Subcutaneous abdominal adipose tissue (tissue), 5 donors: ENCODE measurements at regions not wholly inside any gene's neighbourhood (a gene's known extent, or its start where the extent isn't known, plus 50 kb on each side); places are given as distances from the start of the nearest gene placed in this dataset.
"Not testable (repeated sequence)": the region's sequence is repeated elsewhere in the genome, so short reads cannot be mapped to it uniquely, and the experiment has no call there.

Experiments used
- H3K27ac ChIP-seq: one replicate; pipeline ENCODE4 v1.7.0; 2013; ENCODE audit warnings: low read depth, mild to moderate bottlenecking, inconsistent platforms, low read length, moderate library complexity
- H3K27me3 ChIP-seq, 5 donors: one replicate each; pipeline ENCODE4 v1.7.0; 2013; ENCODE audit warnings: low read length in 5 of 5, inconsistent platforms in 1 of 5; ENCODE audit not compliant: control insufficient read depth in 5 of 5, insufficient read depth in 4 of 5
- H3K36me3 ChIP-seq, 5 donors: one replicate each; pipeline ENCODE4 v1.7.0; 2013; ENCODE audit warnings: low read length in 5 of 5; ENCODE audit not compliant: control insufficient read depth in 5 of 5, insufficient read depth in 5 of 5
- H3K4me1 ChIP-seq, 5 donors: one replicate each; pipeline ENCODE4 v1.7.0; 2013; ENCODE audit warnings: low read length in 5 of 5, mild to moderate bottlenecking in 3 of 5, moderate library complexity in 1 of 5; ENCODE audit not compliant: control insufficient read depth in 5 of 5, insufficient read depth in 5 of 5
- H3K4me3 ChIP-seq, 5 donors: one replicate each; pipeline ENCODE4 v1.7.0; 2013; ENCODE audit warnings: low read length in 5 of 5, low read depth in 1 of 5
- H3K9ac ChIP-seq, 5 donors: one replicate each; pipeline ENCODE4 v1.7.0; 2013; ENCODE audit warnings: low read length in 5 of 5, mild to moderate bottlenecking in 4 of 5, moderate library complexity in 3 of 5
- H3K9me3 ChIP-seq, 5 donors: one replicate each; pipeline ENCODE4 v1.7.0; 2013; ENCODE audit warnings: low read length in 5 of 5; ENCODE audit not compliant: control insufficient read depth in 5 of 5
- donor health status: healthy.
- donor health status: healthy.
- donor health status: healthy.
- donor health status: healthy.
- donor health status: healthy.

DNA sequence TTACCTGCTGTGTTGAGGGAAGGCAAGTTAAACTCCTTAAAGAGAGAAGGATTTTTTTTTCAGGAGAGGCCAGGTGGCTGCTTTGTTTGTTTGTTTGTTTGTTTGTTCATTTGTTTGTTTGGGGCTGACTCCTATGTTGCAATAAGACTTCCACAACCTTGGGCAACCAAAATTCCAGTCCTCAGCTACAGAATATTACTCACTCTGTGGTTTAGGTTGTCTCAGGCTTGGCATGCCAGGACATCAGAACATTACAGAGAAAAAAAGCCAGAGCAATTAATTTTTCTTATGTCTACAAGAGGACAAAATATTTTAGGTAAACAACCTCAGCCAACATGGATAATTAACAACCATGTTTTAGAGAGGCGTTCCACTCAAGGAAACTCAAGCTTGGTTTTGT, 156.7 kb upstream of the ATP11B start:
- no peaks in the 10 kb centered on the region for H3K4me1 ChIP-seq
- H3K36me3 ChIP-seq, result no peaks in the 10 kb centered on the region
- H3K27ac ChIP-seq, result no peak overlapping the region
- H3K4me3 ChIP-seq, result no peak overlapping the region
- H3K27me3 ChIP-seq, result peaks cover 0 to 4% (median 3%) of the 10 kb centered on the region in 5 donors
- H3K9ac ChIP-seq, result no peak overlapping the region
- peaks cover 0 to 3% (median 0%) of the 10 kb centered on the region in 5 donors for H3K9me3 ChIP-seq

DNA sequence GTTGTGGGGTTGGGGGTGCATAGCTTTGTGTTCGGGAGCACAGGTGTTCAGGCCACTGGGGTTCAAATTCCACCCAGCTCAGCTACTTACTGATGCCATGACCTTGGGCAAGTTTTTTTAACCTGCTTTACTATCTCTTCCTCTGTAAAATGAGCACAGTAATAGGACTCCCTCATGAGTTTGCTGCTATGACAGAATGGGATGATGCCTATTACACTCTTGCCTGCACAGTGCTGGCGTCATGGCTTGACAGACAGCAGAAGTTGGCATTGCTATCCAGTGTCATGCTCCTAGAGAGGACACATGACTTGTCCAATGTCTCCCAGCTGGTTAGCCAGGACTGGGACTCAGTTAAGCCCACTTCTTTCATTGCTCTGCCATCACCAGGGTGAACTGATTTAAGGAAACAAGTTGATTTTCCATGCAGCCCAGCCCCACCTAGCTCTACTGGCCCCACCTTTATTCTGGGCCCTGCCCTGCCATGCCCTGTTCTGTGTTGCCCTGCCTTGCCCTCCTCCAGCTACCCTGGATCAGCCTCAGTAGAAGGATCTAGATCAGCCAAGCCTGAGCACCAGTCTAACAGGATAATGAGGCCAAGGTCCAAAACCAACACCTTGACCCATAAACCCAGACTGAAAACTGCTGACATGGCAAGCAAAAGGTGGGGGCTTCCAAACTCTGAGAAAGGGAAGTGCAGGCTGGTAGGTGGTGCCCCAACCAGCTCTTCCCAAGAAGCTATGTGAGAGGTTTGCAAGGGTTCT, 155.8 kb upstream of the ATP11B start:
- H3K36me3 ChIP-seq, result no peaks in the 10 kb centered on the region

DNA sequence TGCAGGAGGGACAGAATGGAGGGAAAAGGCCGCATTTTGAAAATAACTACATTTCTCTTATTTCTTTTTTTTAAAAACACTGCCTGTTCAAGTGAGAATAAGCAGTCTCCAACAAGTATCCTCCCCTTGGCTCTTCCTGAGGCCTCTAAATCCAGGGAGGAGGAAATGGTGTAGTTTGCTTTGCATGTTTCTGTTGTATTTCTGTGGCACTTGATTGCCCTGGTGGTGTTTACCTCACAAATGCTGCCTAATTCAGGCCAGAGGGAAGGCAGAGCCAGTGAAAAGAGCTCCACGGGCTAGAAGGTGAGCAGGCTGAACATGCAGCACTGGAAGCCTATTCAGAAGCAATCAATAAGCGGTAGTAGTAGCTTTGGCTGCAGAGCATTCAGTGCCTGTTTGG, 149.3 kb upstream of the ATP11B start:
- H3K4me1 ChIP-seq, result no peaks in the 10 kb centered on the region
- H3K27me3 ChIP-seq, result no peaks in the 10 kb centered on the region
- no peak overlapping the region for H3K9ac ChIP-seq
- no peaks in the 10 kb centered on the region for H3K36me3 ChIP-seq
- no peak overlapping the region for H3K4me3 ChIP-seq
- H3K27ac ChIP-seq, result no peak overlapping the region
- H3K9me3 ChIP-seq, result peaks cover 0 to 3% (median 0%) of the 10 kb centered on the region in 5 donors

More for the DNA sequence above, 155.8 kb upstream of the ATP11B start:
- H3K4me3 ChIP-seq, result no peak overlapping the region
- no peaks in the 10 kb centered on the region for H3K4me1 ChIP-seq
- H3K9ac ChIP-seq, result no peak overlapping the region
- peaks cover 0 to 4% (median 3%) of the 10 kb centered on the region in 5 donors for H3K27me3 ChIP-seq
- H3K9me3 ChIP-seq, result peaks cover 0 to 3% (median 0%) of the 10 kb centered on the region in 5 donors
- no peak overlapping the region for H3K27ac ChIP-seq

DNA sequence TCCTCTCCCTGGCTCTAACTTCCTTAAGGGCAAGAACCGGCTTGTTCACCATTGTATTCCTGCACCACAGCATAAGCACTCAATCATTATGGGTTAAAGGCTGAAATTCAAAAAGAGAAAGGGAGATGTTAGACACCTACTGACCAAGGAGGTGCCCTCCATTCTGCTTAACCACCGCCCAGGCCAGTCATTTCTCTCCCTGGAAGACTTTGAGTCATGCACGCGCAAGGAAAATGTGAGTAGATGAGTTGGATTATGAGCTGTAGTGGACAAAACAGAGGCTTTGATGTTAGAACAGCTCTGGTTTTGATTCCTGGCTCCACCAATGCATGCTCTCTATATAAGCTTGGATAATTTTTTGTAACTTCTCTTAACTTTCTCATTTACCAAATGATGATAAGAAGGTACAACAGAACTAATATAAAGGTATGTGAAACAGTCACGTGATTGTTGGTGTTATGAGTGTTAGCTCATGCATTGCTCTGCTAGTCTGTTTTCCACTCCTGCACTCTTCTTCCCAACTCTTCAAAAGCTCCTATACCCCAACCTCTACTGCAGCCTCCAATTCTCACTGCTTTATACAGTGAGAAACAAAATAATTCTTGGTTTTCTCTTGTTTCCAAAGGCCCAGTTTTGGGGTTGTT, 148.4 kb upstream of the ATP11B start:
- Histone ChIP-seq H3K9me3 (peaks cover 0 to 3% (median 0%) of the 10 kb centered on the region in 5 donors), H3K27me3 (no peaks in the 10 kb centered on the region), H3K27ac (no peak overlapping the region), H3K36me3 (no peaks in the 10 kb centered on the region), H3K4me1 (no peaks in the 10 kb centered on the region), H3K4me3 (no peak overlapping the region), H3K9ac (no peak overlapping the region)

- Histone ChIP-seq H3K4me3 (no peak overlapping the region), H3K27me3 (no peaks in the 10 kb centered on the region), H3K27ac (no peak overlapping the region), H3K36me3 (no peaks in the 10 kb centered on the region), H3K9me3 (peaks cover 0 to 3% (median 0%) of the 10 kb centered on the region in 5 donors), H3K4me1 (no peaks in the 10 kb centered on the region), H3K9ac (no peak overlapping the region)
Observed at GRCh38 chr3:182650568-182651128, 142.7 kb upstream of the ATP11B start.

DNA sequence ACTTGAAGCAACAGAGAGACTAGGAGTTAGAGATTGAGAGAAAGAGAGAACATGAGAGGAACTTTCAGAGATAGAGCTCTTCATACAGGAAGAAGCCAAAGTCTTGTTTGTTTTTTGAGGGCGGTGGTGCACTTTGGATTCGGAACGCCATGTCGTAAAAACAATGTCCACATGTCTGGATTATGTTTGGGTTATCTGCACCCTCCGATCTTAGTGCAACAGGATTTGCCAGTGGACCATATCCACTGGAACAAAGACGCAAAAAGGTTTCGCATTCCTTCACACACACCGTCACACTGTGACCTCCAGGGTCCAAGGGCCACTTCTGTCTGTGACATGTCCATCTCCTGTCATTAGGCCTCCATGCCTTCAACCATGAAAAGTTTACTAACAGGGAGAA, 141.8 kb upstream of the ATP11B start:
- Histone ChIP-seq H3K27ac (no peak overlapping the region), H3K36me3 (no peaks in the 10 kb centered on the region), H3K27me3 (no peaks in the 10 kb centered on the region), H3K4me3 (no peak overlapping the region), H3K9me3 (peaks cover 0 to 3% (median 0%) of the 10 kb centered on the region in 5 donors), H3K4me1 (no peaks in the 10 kb centered on the region), H3K9ac (no peak overlapping the region)

GRCh38 chr3:182653065-182653464, 140.2 kb upstream of the ATP11B start:
- H3K4me3 ChIP-seq, H3K9me3 ChIP-seq, H3K36me3 ChIP-seq, H3K27me3 ChIP-seq, H3K4me1 ChIP-seq, H3K9ac ChIP-seq, H3K27ac ChIP-seq: not testable (repeated sequence)

- Histone ChIP-seq H3K4me3 (no peak overlapping the region), H3K27ac (no peak overlapping the region), H3K9ac (no peak overlapping the region), H3K4me1 (no peaks in the 10 kb centered on the region), H3K27me3 (peaks cover 0 to 2% (median 0%) of the 10 kb centered on the region in 5 donors), H3K9me3 (no peaks in the 10 kb centered on the region), H3K36me3 (no peaks in the 10 kb centered on the region)
Observed at GRCh38 chr3:182668541-182668940, 124.8 kb upstream of the ATP11B start.

DNA sequence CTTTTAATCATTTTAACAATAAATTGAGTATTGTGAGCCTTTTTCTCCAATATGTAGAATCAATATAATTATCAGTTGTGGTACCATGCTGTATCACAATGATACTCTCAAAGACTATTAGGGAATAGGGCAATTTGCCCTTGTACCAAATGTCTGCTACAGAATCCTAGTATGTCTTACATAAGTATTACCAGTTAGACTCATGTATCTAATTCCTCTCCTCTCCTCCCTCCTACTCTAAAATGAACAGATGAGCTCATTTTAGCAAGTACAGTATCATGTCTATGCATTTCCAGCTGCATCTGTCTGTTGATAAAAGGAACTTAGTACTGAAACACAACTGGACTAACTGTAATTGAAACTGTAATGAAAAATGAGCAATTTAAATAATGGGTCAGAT, 124.3 kb upstream of the ATP11B start:
- Histone ChIP-seq H3K27ac (no peak overlapping the region), H3K9me3 (no peaks in the 10 kb centered on the region), H3K27me3 (peaks cover 0 to 2% (median 0%) of the 10 kb centered on the region in 5 donors), H3K4me3 (no peak overlapping the region), H3K4me1 (no peaks in the 10 kb centered on the region), H3K9ac (no peak overlapping the region), H3K36me3 (no peaks in the 10 kb centered on the region)

- H3K4me1 ChIP-seq, result no peaks in the 10 kb centered on the region
- H3K27me3 ChIP-seq, result peaks cover 0 to 8% (median 3%) of the 10 kb centered on the region in 5 donors
- H3K9ac ChIP-seq, result no peak overlapping the region
- no peaks in the 10 kb centered on the region for H3K9me3 ChIP-seq
- no peak overlapping the region for H3K4me3 ChIP-seq
- no peak overlapping the region for H3K27ac ChIP-seq
- H3K36me3 ChIP-seq, result no peaks in the 10 kb centered on the region
Observed at GRCh38 chr3:182671541-182671940, 121.8 kb upstream of the ATP11B start.
